ENCODE measurements at regions not wholly inside any gene's neighbourhood (a gene's known extent, or its start where the extent isn't known, plus 50 kb on each side); places are given as distances from the start of the nearest gene placed in this dataset.

DNA sequence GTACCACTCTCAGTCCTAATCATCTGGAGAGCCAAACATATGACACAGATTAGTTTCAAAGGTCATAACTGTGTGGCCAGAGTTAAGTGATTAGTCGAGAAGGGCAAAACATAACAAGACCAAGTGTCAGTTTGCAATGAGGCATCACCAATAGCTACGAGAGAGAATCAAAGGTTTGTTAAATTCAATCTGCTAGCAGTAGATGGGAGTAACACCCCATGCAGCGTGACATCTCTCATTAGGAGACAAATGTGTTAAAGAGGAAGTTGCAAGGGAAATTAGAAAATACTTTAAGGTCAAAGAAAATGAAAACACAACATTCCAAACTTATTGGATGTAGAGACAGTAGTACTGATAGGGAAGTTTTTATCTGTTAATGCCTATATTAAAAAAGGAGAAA lies 135.7 kb upstream of the SYT10 start:
- H3K36me3 Mint-ChIP-seq: no peaks in the 10 kb centered on the region
- no peak overlapping the region for H3K4me3 Mint-ChIP-seq

GRCh38 chr12:33581613-33582122 lies 142.0 kb upstream of the SYT10 start:
- H3K4me3 Mint-ChIP-seq: no peak overlapping the region
- H3K4me1 Mint-ChIP-seq: no peaks in the 10 kb centered on the region
- no peaks in the 10 kb centered on the region for H3K27me3 Mint-ChIP-seq
- no peaks in the 10 kb centered on the region for H3K36me3 Mint-ChIP-seq
- H3K27ac Mint-ChIP-seq: no peak overlapping the region
- H3K9me3 Mint-ChIP-seq: peaks cover 0 to 28% (median 4%) of the 10 kb centered on the region in 3 donors

More for the DNA sequence above, 135.7 kb upstream of the SYT10 start:
- Mint-ChIP-seq H3K9me3 (peaks cover 5 to 31% (median 6%) of the 10 kb centered on the region in 3 donors), H3K27me3 (no peaks in the 10 kb centered on the region), H3K27ac (no peak overlapping the region), H3K4me1 (no peaks in the 10 kb centered on the region)

DNA sequence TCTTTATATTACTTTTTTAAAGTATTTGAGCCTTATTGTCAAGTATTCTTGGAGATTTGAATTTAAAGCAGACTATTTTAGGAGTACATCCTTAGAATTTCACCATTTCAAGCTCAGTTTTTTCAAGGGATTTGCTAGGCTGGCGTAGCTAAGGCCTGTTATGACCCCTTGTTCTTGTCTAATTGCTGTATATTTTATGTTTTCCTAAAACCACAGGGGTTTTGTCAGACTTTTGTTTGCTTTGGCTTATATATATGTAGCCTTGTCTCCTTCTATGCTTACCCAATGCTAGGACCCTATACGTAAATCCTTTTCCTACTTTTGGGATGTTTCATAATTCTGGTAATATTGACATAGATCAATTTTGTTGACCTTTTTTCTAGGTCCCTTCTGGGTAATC lies 147.0 kb upstream of the SYT10 start:
- H3K4me3 Mint-ChIP-seq: no peak overlapping the region
- H3K4me1 Mint-ChIP-seq: no peaks in the 10 kb centered on the region
- H3K27ac Mint-ChIP-seq: no peak overlapping the region
- no peaks in the 10 kb centered on the region for H3K36me3 Mint-ChIP-seq
- H3K27me3 Mint-ChIP-seq: no peaks in the 10 kb centered on the region
- peaks cover 0 to 7% (median 0%) of the 10 kb centered on the region in 3 donors for H3K9me3 Mint-ChIP-seq

GRCh38 chr12:33587354-33587753 lies 147.7 kb upstream of the SYT10 start:
- peaks cover 0 to 7% (median 0%) of the 10 kb centered on the region in 3 donors for H3K9me3 Mint-ChIP-seq
- H3K36me3 Mint-ChIP-seq: no peaks in the 10 kb centered on the region
- no peak overlapping the region for H3K27ac Mint-ChIP-seq
- no peaks in the 10 kb centered on the region for H3K4me1 Mint-ChIP-seq
- H3K4me3 Mint-ChIP-seq: no peak overlapping the region
- no peaks in the 10 kb centered on the region for H3K27me3 Mint-ChIP-seq

GRCh38 chr12:33587784-33588712 lies 148.4 kb upstream of the SYT10 start:
- no peaks in the 10 kb centered on the region for H3K27me3 Mint-ChIP-seq
- H3K36me3 Mint-ChIP-seq: no peaks in the 10 kb centered on the region
- peaks cover 0 to 7% (median 0%) of the 10 kb centered on the region in 3 donors for H3K9me3 Mint-ChIP-seq
- H3K4me1 Mint-ChIP-seq: no peaks in the 10 kb centered on the region
- no peak overlapping the region for H3K27ac Mint-ChIP-seq
- no peak overlapping the region for H3K4me3 Mint-ChIP-seq

DNA sequence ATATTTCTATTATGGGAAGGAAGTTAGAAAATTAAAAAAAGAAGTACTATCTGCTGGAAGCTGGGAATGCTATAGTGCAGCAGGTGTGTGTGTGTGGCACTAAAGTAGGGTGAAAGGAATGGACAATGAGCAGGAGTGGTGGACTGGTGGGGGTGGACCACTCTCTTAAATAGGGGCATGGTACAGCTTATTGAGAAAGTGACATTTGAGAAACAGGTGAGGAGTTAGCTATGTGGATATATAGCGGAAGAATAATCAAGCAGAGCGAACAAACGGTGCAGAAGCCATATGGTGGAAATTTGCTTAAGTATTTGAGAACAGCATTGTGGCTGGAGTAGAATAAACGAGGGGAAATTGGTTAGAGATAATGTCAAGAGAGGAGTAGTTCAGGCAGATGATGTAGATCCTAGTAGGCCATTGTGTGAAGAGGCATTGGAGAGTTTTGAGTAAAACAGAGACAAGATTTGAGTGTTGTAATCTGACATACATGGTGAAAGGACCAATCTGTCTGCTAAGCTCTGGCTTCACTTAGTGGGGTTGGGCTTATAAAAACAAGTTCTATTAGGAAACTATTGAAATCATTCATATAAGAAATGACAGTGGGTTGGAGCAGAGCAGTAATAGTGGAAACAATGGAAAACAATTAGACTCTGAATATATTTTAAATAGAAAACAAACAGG lies 149.2 kb upstream of the SYT10 start:
- H3K27me3 Mint-ChIP-seq: no peaks in the 10 kb centered on the region
- H3K4me1 Mint-ChIP-seq: no peaks in the 10 kb centered on the region
- H3K9me3 Mint-ChIP-seq: peaks cover 0 to 7% (median 0%) of the 10 kb centered on the region in 3 donors
- no peak overlapping the region for H3K4me3 Mint-ChIP-seq
- H3K27ac Mint-ChIP-seq: no peak overlapping the region
- no peaks in the 10 kb centered on the region for H3K36me3 Mint-ChIP-seq

GRCh38 chr12:33589576-33590114 lies 150.0 kb upstream of the SYT10 start:
- H3K27me3 Mint-ChIP-seq: no peaks in the 10 kb centered on the region
- peaks cover 0 to 3% (median 0%) of the 10 kb centered on the region in 3 donors for H3K9me3 Mint-ChIP-seq
- H3K4me1 Mint-ChIP-seq: no peaks in the 10 kb centered on the region
- no peak overlapping the region for H3K27ac Mint-ChIP-seq
- H3K4me3 Mint-ChIP-seq: no peak overlapping the region
- no peaks in the 10 kb centered on the region for H3K36me3 Mint-ChIP-seq

DNA sequence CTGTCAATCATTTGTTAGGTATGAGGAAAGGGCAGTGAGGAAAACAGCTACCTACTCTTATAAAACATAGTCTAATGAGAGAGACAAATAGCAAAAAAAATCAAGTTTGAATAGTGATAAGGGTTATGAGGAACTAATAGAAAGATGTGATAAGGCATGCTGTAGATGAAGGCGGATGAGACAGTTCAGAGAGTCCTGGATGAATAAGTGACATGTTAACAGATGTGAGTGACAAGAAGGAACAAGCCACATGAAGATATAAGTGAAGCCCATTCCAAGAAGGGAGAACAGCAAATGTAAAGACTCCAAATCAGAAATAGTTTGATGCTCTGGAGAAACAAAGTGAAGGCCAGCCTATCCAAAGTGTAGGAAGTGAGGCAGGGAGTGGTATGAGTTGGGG lies 154.1 kb upstream of the SYT10 start:
- H3K27ac Mint-ChIP-seq: no peak overlapping the region
- H3K27me3 Mint-ChIP-seq: no peaks in the 10 kb centered on the region
- no peaks in the 10 kb centered on the region for H3K4me1 Mint-ChIP-seq
- H3K9me3 Mint-ChIP-seq: no peaks in the 10 kb centered on the region
- no peaks in the 10 kb centered on the region for H3K36me3 Mint-ChIP-seq
- no peak overlapping the region for H3K4me3 Mint-ChIP-seq

- H3K4me1 Mint-ChIP-seq: no peaks in the 10 kb centered on the region
- peaks cover 0 to 1% (median 0%) of the 10 kb centered on the region in 3 donors for H3K9me3 Mint-ChIP-seq
- H3K27me3 Mint-ChIP-seq: no peaks in the 10 kb centered on the region
- H3K4me3 Mint-ChIP-seq: no peak overlapping the region
- no peak overlapping the region for H3K27ac Mint-ChIP-seq
- no peaks in the 10 kb centered on the region for H3K36me3 Mint-ChIP-seq
Measured at GRCh38 chr12:33596061-33596460, 156.4 kb upstream of the SYT10 start.

DNA sequence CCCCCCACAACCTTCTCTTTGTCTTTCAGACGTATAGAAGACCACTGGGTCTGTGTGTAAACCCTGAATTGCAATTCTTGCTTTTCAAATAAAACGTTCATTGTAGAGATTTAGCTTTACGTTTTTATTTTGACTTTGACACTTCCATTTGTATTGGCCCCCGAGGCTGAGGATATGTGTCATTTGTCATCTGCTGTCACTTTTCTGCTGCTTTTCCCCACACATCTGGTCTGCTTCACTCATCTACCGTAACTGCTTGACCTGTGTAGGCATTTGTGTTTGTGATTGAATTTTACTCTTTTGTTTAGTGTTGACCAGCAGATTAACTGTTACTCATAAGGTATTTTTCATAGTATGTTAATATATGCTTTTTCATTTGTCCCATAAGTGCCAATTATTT lies 157.2 kb upstream of the SYT10 start:
- Mint-ChIP-seq H3K4me1 (no peaks in the 10 kb centered on the region), H3K27ac (no peak overlapping the region), H3K4me3 (no peak overlapping the region), H3K9me3 (peaks cover 0 to 2% (median under 1%) of the 10 kb centered on the region in 3 donors), H3K27me3 (no peaks in the 10 kb centered on the region), H3K36me3 (no peaks in the 10 kb centered on the region)

- Mint-ChIP-seq H3K27me3 (no peaks in the 10 kb centered on the region), H3K36me3 (no peaks in the 10 kb centered on the region), H3K4me3 (no peak overlapping the region), H3K27ac (no peak overlapping the region), H3K9me3 (peaks cover 0 to 2% (median 2%) of the 10 kb centered on the region in 3 donors), H3K4me1 (no peaks in the 10 kb centered on the region)
Measured at GRCh38 chr12:33602515-33602914, 162.9 kb upstream of the SYT10 start.

GRCh38 chr12:33605757-33606156 lies 166.1 kb upstream of the SYT10 start:
- H3K4me3 Mint-ChIP-seq: no peak overlapping the region
- H3K27me3 Mint-ChIP-seq: no peaks in the 10 kb centered on the region
- H3K36me3 Mint-ChIP-seq: no peaks in the 10 kb centered on the region
- no peak overlapping the region for H3K27ac Mint-ChIP-seq
- peaks cover 0 to 4% (median 2%) of the 10 kb centered on the region in 3 donors for H3K9me3 Mint-ChIP-seq
- no peaks in the 10 kb centered on the region for H3K4me1 Mint-ChIP-seq

- Mint-ChIP-seq H3K9me3 (peaks cover 5 to 6% (median 6%) of the 10 kb centered on the region in 3 donors), H3K4me1 (no peaks in the 10 kb centered on the region), H3K27ac (no peak overlapping the region), H3K4me3 (no peak overlapping the region), H3K36me3 (no peaks in the 10 kb centered on the region), H3K27me3 (no peaks in the 10 kb centered on the region)
Measured at GRCh38 chr12:33609910-33610309, 170.3 kb upstream of the SYT10 start.

DNA sequence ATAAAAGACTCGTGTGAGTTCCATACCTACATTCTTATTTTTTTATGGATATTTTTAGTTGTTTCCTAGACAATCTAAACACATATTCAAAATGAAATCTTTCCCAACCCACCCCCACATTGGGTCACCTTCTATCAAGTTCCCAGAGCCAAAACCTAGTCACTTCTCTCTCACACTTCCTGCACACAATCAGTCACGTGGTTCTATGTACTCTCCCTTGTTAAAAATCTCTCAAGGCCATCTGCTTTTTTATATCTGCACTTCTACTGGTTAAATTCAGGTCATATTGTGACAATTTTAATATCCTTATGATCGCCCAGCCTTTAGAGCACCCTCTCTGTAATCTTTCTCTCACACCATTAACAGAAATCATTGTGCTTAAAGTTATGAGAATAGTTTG lies 175.0 kb upstream of the SYT10 start:
- Mint-ChIP-seq H3K27me3 (no peaks in the 10 kb centered on the region), H3K36me3 (no peaks in the 10 kb centered on the region), H3K4me3 (no peak overlapping the region), H3K27ac (no peak overlapping the region), H3K4me1 (no peaks in the 10 kb centered on the region), H3K9me3 (peaks cover 11 to 21% (median 18%) of the 10 kb centered on the region in 3 donors)

DNA sequence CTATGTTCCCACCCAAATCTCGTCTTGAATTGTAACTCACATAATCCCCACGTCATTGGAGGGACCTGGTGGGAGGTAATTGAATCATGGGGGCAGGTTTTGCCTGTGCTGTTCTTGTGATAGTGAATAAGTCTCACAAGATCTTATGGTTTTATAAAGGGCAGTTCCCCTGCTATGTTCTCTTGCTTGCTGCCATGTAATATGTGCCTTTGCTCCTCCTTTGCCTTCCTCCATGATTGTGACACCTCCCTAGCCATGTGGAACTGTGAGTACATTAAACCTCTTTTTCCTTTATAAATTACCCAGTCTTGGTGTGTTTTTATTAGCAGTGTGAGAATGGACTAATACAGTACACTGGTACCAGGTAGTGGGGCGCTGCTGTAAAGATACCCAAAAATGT lies 177.6 kb upstream of the SYT10 start:
- H3K9me3 Mint-ChIP-seq: peaks cover 11 to 22% (median 15%) of the 10 kb centered on the region in 3 donors
- H3K4me1 Mint-ChIP-seq: no peaks in the 10 kb centered on the region
- no peaks in the 10 kb centered on the region for H3K27me3 Mint-ChIP-seq
- H3K27ac Mint-ChIP-seq: no peak overlapping the region
- H3K4me3 Mint-ChIP-seq: no peak overlapping the region
- H3K36me3 Mint-ChIP-seq: no peaks in the 10 kb centered on the region

Data from IgD-negative memory B cell (primary cell).